ENCODE measurements at regions not wholly inside any gene's neighbourhood (a gene's known extent, or its start where the extent isn't known, plus 50 kb on each side); places are given as distances from the start of the nearest gene placed in this dataset.
A peak's percentile ranks its signal among the peaks of the same experiment; 100 is the strongest.

DNA sequence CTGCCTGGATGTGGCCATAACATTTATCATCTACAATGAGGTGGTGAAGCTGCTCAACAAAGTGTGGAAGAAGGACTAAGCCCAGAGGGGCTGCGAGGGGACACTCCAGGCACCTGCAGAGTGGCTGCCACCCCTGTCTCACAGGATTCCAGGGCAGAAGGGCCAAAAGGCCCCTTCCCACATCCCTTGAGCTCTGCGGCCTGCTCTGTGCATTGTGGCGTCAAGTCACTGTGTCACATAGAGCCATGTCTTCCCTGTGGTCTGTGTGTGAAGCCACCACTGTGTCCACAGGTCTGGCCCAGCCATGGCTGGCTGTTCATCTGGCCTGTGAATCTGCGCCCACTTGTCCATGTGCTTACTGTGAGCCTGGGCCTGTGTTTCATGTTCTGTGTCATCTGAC is 1714.6 kb downstream of the TP53TG3F start:
- H3K18ac ChIP-seq (ENCODE audit: insufficient read length, low read depth, low read length) = no peak overlapping the region
- no peak overlapping the region for H4K91ac ChIP-seq (ENCODE audit: insufficient read length, low read depth, low read length)
- no CpG with 5 or more reads among the region's 4 CpGs for WGBS (ENCODE audit: extremely low coverage, insufficient read length, low lambda C conversion rate)
- no peak overlapping the region for H4K5ac ChIP-seq (ENCODE audit: insufficient read length, low read depth, low read length)
- H3K4me2 ChIP-seq (ENCODE audit: insufficient read depth, insufficient read length, low read length) = no peak overlapping the region
- H3K79me2 ChIP-seq (ENCODE audit: insufficient read depth, low read length) = no peaks in the 10 kb centered on the region
- no peak overlapping the region for H2BK120ac ChIP-seq (ENCODE audit: low read depth, low read length, poor library complexity, severe bottlenecking)
- no peak overlapping the region for H3T11ph ChIP-seq (ENCODE audit: low read length)
- no peak overlapping the region for H3K56ac ChIP-seq (ENCODE audit: insufficient read length, low read depth, low read length)
- Mint-ChIP-seq H3K27ac (no peak overlapping the region), H3K9me3 (peaks cover 72 to 79% of the 10 kb centered on the region in 2 experiments), H3K36me3 (ENCODE audit: insufficient read depth in 1 of 3, low read depth in 3 of 3) (peaks cover 5 to 18% (median 18%) of the 10 kb centered on the region in 3 experiments; a peak in 6 of 7 replicates), H3K4me3 (no peak overlapping the region), H3K4me1 (no peaks in the 10 kb centered on the region), H3K27me3 (ENCODE audit: low read depth) (no peaks in the 10 kb centered on the region; the same call in none of the 2 replicates)
- H3K79me1 ChIP-seq (ENCODE audit: insufficient read depth, low read depth, low read length, poor library complexity, severe bottlenecking) = no peaks in the 10 kb centered on the region
- H3K23me2 ChIP-seq (ENCODE audit: insufficient read length, low read depth, low read length, poor library complexity, severe bottlenecking) = no peaks in the 10 kb centered on the region
- peak; percentile 5 for DNase-seq
- no peak overlapping the region for H3K9ac ChIP-seq (ENCODE audit: extremely low read depth, insufficient read length, low read length)
- no peaks in the 10 kb centered on the region for H3K27me3 ChIP-seq (ENCODE audit: insufficient read depth, low read length)
- H2AK5ac ChIP-seq (ENCODE audit: insufficient read length, low read length) = no peak overlapping the region
- no peak overlapping the region for H3K23ac ChIP-seq (ENCODE audit: insufficient read length, low read depth, low read length)
- no peak overlapping the region for H3K4ac ChIP-seq (ENCODE audit: low read depth, low read length)
- H2AFZ ChIP-seq (ENCODE audit: low read length) = no peak overlapping the region
- no peak overlapping the region for H2BK12ac ChIP-seq (ENCODE audit: insufficient read length, low read depth, low read length)
- peaks cover 83% of the 10 kb centered on the region for H3K9me3 ChIP-seq (ENCODE audit: control insufficient read depth, low read depth, low read length)
- H3K27ac ChIP-seq (ENCODE audit: insufficient read length, low read depth, low read length) = no peak overlapping the region
- H3K4me1 ChIP-seq (ENCODE audit: insufficient read depth, low read length) = no peaks in the 10 kb centered on the region
- no peak overlapping the region for H2BK15ac ChIP-seq (ENCODE audit: low read depth, low read length)
- no peak overlapping the region for H4K8ac ChIP-seq (replicated peaks; ENCODE audit: insufficient read length, low read depth, low read length)
- TF ChIP-seq, protein P1, sequence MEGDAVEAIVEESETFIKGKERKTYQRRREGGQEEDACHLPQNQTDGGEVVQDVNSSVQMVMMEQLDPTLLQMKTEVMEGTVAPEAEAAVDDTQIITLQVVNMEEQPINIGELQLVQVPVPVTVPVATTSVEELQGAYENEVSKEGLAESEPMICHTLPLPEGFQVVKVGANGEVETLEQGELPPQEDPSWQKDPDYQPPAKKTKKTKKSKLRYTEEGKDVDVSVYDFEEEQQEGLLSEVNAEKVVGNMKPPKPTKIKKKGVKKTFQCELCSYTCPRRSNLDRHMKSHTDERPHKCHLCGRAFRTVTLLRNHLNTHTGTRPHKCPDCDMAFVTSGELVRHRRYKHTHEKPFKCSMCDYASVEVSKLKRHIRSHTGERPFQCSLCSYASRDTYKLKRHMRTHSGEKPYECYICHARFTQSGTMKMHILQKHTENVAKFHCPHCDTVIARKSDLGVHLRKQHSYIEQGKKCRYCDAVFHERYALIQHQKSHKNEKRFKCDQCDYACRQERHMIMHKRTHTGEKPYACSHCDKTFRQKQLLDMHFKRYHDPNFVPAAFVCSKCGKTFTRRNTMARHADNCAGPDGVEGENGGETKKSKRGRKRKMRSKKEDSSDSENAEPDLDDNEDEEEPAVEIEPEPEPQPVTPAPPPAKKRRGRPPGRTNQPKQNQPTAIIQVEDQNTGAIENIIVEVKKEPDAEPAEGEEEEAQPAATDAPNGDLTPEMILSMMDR (conservative IDR thresholded peaks at IDR 0.05) = no peak
- H2BK5ac ChIP-seq (ENCODE audit: insufficient read length, low read length) = no peak overlapping the region
- H2BK20ac ChIP-seq (ENCODE audit: low read depth, low read length, poor library complexity, severe bottlenecking) = no peak overlapping the region
- no peaks in the 10 kb centered on the region for H4K20me1 ChIP-seq (ENCODE audit: control insufficient read depth, insufficient read depth, insufficient read length)
- H3K14ac ChIP-seq (ENCODE audit: insufficient read depth, low read length) = no peak overlapping the region

Data from H9 (cell line).